Neural cell (in vitro differentiated cells): ENCODE measurements at regions not wholly inside any gene's neighbourhood (a gene's known extent, or its start where the extent isn't known, plus 50 kb on each side); places are given as distances from the start of the nearest gene placed in this dataset.

Experiments used
- EZH2 ChIP-seq: fragments of 200-600, 300-800 bp; shearing (Covaris generic), sonication (generic); IDR thresholded peaks from 2 replicates; pipeline ENCODE4 v1.6.1; 2014; ENCODE audit warnings: antibody characterized with exemption, low read length, borderline replicate concordance, mild to moderate bottlenecking; ENCODE audit not compliant: insufficient read depth, poor library complexity, severe bottlenecking
- RAD21 ChIP-seq: fragments of 450-650 bp; conservative IDR thresholded peaks from 2 replicates; pipeline ENCODE4 v1.6.1; 2014; ENCODE audit warnings: antibody characterized with exemption, mild to moderate bottlenecking, moderate library complexity
- TF ChIP-seq, protein P1 (sequence below): fragments of 450-650 bp; IDR thresholded peaks from 2 replicates; pipeline ENCODE4 v1.5.1; 2014; ENCODE audit warnings: antibody characterized with exemption, mild to moderate bottlenecking, moderate library complexity; ENCODE audit not compliant: poor library complexity, severe bottlenecking

DNA sequence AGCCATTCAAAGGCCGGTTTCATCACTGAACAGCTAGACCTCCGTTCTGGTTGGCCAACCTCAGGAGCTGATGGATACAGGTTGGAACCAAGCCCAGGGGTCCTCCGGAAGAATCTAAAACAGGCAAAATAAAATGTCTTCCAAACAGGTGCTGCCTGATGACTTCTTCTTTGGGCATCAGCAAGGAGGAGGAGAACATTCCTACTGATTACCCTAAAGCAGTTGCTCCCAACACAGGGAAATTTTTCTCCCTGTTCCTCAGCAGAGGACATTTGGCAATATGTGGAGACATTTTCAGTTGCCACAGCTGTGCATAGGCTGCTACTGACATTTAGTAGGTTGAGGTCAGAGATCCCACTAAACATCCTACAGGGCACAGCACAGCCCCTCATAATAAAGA lies 319.3 kb upstream of the PPARGC1A start:
- no peak for TF ChIP-seq EZH2
- TF ChIP-seq, protein P1, sequence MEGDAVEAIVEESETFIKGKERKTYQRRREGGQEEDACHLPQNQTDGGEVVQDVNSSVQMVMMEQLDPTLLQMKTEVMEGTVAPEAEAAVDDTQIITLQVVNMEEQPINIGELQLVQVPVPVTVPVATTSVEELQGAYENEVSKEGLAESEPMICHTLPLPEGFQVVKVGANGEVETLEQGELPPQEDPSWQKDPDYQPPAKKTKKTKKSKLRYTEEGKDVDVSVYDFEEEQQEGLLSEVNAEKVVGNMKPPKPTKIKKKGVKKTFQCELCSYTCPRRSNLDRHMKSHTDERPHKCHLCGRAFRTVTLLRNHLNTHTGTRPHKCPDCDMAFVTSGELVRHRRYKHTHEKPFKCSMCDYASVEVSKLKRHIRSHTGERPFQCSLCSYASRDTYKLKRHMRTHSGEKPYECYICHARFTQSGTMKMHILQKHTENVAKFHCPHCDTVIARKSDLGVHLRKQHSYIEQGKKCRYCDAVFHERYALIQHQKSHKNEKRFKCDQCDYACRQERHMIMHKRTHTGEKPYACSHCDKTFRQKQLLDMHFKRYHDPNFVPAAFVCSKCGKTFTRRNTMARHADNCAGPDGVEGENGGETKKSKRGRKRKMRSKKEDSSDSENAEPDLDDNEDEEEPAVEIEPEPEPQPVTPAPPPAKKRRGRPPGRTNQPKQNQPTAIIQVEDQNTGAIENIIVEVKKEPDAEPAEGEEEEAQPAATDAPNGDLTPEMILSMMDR = no peak
- TF ChIP-seq RAD21 = no peak
